ENCODE measurements at regions not wholly inside any gene's neighbourhood (a gene's known extent, or its start where the extent isn't known, plus 50 kb on each side); places are given as distances from the start of the nearest gene placed in this dataset.

GRCh38 chr3:116833202-116833601 is 123.6 kb downstream of the TUSC7 start:
- no peak for TF ChIP-seq CTCF (IDR thresholded peaks at IDR 0.05)
- no peak for TF ChIP-seq POLR2A (IDR thresholded peaks at IDR 0.05)

Data from adrenal gland (tissue), 5 donors.